OCI-LY3 (cell line): ENCODE measurements at regions not wholly inside any gene's neighbourhood (a gene's known extent, or its start where the extent isn't known, plus 50 kb on each side); places are given as distances from the start of the nearest gene placed in this dataset.

ENCODE experiments used
- H2AFZ ChIP-seq: fragments of 200-600, 300-600 bp; shearing (Covaris generic); 2 replicates; pipeline ENCODE4 v1.6.0; 2014; ENCODE audit warnings: antibody characterized with exemption, low read depth, low read length
- H3K27ac ChIP-seq: fragments of 200-600, 300-600 bp; sonication (generic); 2 replicates; pipeline ENCODE4 v1.5.1; 2014; ENCODE audit warnings: mild to moderate bottlenecking, low read length, moderate library complexity, mixed read lengths
- H3K27me3 ChIP-seq: fragments of 200-600, 300-600 bp; sonication (generic); 2 replicates; pipeline ENCODE4 v1.6.1; 2014; ENCODE audit warnings: low read depth, low read length, mixed read lengths
- H3K36me3 ChIP-seq: fragments of 200-600, 300-600 bp; sonication (generic); replicated peaks from 2 replicates; pipeline ENCODE3; 2014; ENCODE audit warnings: low read depth, low read length, mixed read lengths
- H3K4me1 ChIP-seq: fragments of 300-600, 200-600 bp; sonication (generic); 2 replicates; pipeline ENCODE4 v1.6.1; 2014; ENCODE audit warnings: low read length, mixed read lengths
- H3K4me2 ChIP-seq: fragments of 200-600, 300-600 bp; sonication (generic); 2 replicates; pipeline ENCODE4 v1.6.1; 2014; ENCODE audit warnings: low read length, mixed read lengths
- H3K4me3 ChIP-seq: fragments of 300-600, 200-600 bp; sonication (generic); 2 replicates; pipeline ENCODE4 v1.5.1; 2014; ENCODE audit warnings: antibody characterized with exemption, mild to moderate bottlenecking, low read length, moderate library complexity
- H3K79me2 ChIP-seq: fragments of 300-600, 200-600 bp; shearing (Covaris generic); 2 replicates; pipeline ENCODE4 v1.6.1; 2014; ENCODE audit warnings: mild to moderate bottlenecking, low read length, mixed read lengths
- H3K9ac ChIP-seq: fragments of 300-600, 200-600 bp; shearing (Covaris generic); 2 replicates; pipeline ENCODE4 v1.6.0; 2014; ENCODE audit warnings: mild to moderate bottlenecking, low read length, moderate library complexity
- H3K9me3 ChIP-seq: fragments of 200-600, 300-600 bp; shearing (Covaris generic); 2 replicates; pipeline ENCODE4 v1.6.1; 2014; ENCODE audit warnings: low read length, mixed read lengths; ENCODE audit not compliant: insufficient read depth
- H4K20me1 ChIP-seq: fragments of 200-600, 300-600 bp; sonication (generic); 2 replicates; pipeline ENCODE4 v1.6.1; 2016; ENCODE audit warnings: low read length, mixed read lengths; ENCODE audit not compliant: insufficient read depth
- EZH2phosphoT487 ChIP-seq: fragments of 200-600 bp; shearing (Covaris generic); IDR thresholded peaks from 2 replicates; pipeline ENCODE4 v1.6.1; 2018; ENCODE audit warnings: antibody characterized with exemption, mixed run types, low read depth
- TF ChIP-seq, protein P1 (sequence below): fragments of 200-600, 300-600 bp; sonication (generic); IDR thresholded peaks from 2 replicates; pipeline ENCODE4 v1.5.1; 2014; ENCODE audit warnings: antibody characterized with exemption, low read length, low read depth

DNA sequence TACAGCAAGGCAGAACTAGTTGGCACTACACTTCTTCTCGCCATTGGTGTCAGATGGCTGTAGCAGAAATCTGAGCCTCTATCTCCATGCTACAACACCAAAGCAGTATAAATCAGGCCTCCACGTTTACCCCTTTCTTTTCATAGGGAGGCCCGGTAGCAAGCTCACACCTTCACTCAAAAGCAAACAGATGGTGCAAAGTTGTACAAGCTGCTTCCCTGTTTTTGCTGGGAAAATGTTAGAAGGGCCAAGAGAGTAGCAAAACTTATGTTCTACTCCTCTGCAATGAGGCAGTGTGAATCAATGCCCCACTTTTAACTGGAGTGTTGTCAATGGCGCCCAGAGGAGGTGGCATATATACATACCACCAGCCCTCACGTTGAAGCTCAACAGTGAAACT is 369.6 kb upstream of the NRXN1 start:
- no peak overlapping the region for H3K27ac ChIP-seq
- peaks cover 4% of the 10 kb centered on the region; the same call in 1 of the 2 replicates for H3K4me1 ChIP-seq
- H3K9ac ChIP-seq: no peak overlapping the region
- no peak overlapping the region for H2AFZ ChIP-seq
- H4K20me1 ChIP-seq: no peaks in the 10 kb centered on the region
- H3K36me3 ChIP-seq: peaks cover 5% of the 10 kb centered on the region
- no peak overlapping the region for H3K4me3 ChIP-seq
- no peaks in the 10 kb centered on the region for H3K79me2 ChIP-seq
- H3K4me2 ChIP-seq: no peak overlapping the region
- TF ChIP-seq, protein P1, sequence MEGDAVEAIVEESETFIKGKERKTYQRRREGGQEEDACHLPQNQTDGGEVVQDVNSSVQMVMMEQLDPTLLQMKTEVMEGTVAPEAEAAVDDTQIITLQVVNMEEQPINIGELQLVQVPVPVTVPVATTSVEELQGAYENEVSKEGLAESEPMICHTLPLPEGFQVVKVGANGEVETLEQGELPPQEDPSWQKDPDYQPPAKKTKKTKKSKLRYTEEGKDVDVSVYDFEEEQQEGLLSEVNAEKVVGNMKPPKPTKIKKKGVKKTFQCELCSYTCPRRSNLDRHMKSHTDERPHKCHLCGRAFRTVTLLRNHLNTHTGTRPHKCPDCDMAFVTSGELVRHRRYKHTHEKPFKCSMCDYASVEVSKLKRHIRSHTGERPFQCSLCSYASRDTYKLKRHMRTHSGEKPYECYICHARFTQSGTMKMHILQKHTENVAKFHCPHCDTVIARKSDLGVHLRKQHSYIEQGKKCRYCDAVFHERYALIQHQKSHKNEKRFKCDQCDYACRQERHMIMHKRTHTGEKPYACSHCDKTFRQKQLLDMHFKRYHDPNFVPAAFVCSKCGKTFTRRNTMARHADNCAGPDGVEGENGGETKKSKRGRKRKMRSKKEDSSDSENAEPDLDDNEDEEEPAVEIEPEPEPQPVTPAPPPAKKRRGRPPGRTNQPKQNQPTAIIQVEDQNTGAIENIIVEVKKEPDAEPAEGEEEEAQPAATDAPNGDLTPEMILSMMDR: no peak
- no peak for TF ChIP-seq EZH2phosphoT487
- no peaks in the 10 kb centered on the region for H3K27me3 ChIP-seq
- H3K9me3 ChIP-seq: no peaks in the 10 kb centered on the region

DNA sequence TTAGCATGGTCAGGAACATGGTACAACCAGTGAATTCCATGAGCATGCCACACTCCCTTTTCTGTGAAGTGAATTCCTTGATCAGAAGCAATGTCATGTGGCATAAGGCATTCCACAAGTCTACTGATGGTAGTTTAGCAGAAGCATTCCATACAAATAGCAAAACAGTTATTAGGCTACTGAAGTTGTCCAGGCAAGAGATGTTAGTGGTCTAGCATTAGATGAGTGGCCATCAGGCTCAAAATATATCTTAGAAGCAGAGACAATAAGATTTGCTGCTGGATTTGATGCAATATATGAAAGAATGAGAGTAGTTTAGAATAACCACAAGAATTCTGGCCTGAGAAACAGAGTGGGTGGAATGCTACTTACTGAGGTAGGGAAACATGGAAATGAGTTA is 355.3 kb upstream of the NRXN1 start:
- TF ChIP-seq EZH2phosphoT487: no peak
- TF ChIP-seq, protein P1: no peak
- Histone ChIP-seq H3K79me2 (no peaks in the 10 kb centered on the region), H3K9ac (no peak overlapping the region), H3K27ac (no peak overlapping the region), H4K20me1 (no peaks in the 10 kb centered on the region), H3K9me3 (no peaks in the 10 kb centered on the region), H3K4me1 (no peaks in the 10 kb centered on the region), H3K27me3 (no peaks in the 10 kb centered on the region), H3K4me3 (no peak overlapping the region), H3K36me3 (no peaks in the 10 kb centered on the region), H2AFZ (no peak overlapping the region), H3K4me2 (no peak overlapping the region)

DNA sequence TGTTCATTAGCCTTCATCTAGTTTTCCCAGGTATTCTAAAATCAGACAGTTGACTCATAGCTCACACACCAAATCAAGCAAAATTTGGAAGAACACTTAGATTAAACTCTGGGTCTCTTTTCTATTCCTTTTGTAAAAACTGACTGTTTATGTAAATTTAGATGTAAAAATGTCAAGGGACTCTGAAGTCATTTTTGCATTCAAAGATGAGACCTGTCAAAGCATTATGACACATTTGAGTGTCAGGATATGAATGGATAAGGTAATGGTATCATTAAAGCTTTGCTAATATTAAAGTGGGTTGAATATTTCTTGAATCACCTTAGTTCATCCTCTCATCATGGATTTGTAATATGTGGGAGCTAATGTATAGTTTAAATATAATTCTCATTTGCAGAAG is 348.1 kb upstream of the NRXN1 start:
- Histone ChIP-seq H3K79me2 (no peaks in the 10 kb centered on the region), H3K36me3 (peaks cover 9% of the 10 kb centered on the region), H2AFZ (no peak overlapping the region), H4K20me1 (no peaks in the 10 kb centered on the region), H3K27ac (no peak overlapping the region), H3K27me3 (no peaks in the 10 kb centered on the region), H3K9ac (no peak overlapping the region), H3K9me3 (peaks cover 4% of the 10 kb centered on the region; the same call in 1 of the 2 replicates), H3K4me1 (peaks cover 10% of the 10 kb centered on the region), H3K4me2 (no peak overlapping the region), H3K4me3 (no peak overlapping the region)
- TF ChIP-seq, protein P1: no peak
- no peak for TF ChIP-seq EZH2phosphoT487

DNA sequence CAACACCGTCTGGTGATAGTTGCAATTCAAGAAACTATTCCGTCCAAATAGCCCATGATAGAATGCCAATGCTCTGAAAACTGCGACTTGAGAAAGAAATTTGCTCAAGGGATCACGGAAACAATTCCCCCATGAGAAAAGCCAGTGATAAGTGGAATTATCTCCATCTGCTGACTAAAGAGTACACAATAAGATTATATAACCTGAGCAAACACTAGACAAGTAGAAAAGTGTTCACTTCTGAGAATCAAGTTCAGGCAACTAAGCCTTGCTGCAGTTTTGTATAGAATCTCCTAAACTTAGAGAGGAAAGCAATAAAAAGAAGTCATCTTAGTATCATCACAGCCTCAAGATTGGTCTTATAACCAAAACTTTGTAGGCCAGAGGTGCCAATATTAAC is 336.3 kb upstream of the NRXN1 start:
- no peaks in the 10 kb centered on the region for H4K20me1 ChIP-seq
- no peaks in the 10 kb centered on the region for H3K9me3 ChIP-seq
- H2AFZ ChIP-seq: no peak overlapping the region
- no peaks in the 10 kb centered on the region for H3K36me3 ChIP-seq
- TF ChIP-seq EZH2phosphoT487: no peak
- TF ChIP-seq, protein P1: no peak
- no peak overlapping the region for H3K4me2 ChIP-seq
- no peak overlapping the region for H3K9ac ChIP-seq
- H3K27me3 ChIP-seq: no peaks in the 10 kb centered on the region
- H3K4me1 ChIP-seq: no peaks in the 10 kb centered on the region
- H3K79me2 ChIP-seq: no peaks in the 10 kb centered on the region
- H3K27ac ChIP-seq: no peak overlapping the region
- no peak overlapping the region for H3K4me3 ChIP-seq
